ENCODE measurements at regions not wholly inside any gene's neighbourhood (a gene's known extent, or its start where the extent isn't known, plus 50 kb on each side); places are given as distances from the start of the nearest gene placed in this dataset.

DNA sequence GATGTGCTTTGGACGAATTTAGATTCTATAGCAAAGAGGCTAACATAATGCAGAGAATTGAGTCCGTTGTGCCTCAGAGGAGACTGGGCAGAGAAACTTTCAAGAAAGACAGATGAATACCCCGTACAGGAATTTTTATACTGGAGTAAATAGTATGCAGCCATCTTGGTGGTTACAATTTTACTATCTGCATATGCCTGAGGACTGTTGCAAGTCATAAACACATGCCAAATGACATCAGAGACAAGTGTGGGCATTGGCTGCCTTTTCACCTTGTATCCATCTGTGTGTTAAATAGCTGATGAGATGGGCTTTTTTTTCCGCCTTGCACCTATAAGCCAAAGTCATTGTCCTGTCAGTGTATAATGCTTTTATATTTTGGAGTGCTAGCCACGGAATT is 267.5 kb upstream of the SP4 start:
- no peak for DNase-seq

DNA sequence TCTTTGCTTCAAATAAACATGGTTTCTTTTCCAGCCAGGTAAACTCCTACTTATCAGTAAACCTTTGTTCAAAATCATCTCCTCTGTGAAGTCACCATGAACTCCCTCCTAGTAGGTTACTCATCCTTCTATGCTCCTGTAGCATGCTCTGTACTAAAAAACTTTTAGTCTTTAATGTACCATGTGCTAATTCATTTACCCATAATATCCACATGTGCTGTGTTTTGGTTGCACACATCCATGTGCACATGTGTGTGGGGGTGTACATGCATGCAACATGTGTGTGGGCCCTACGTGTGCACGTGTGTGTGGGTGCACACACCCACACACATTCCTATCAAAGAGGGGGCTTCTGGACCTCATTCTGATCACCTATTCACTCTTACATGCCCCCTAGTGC is 259.9 kb upstream of the SP4 start:
- no peak for DNase-seq

DNA sequence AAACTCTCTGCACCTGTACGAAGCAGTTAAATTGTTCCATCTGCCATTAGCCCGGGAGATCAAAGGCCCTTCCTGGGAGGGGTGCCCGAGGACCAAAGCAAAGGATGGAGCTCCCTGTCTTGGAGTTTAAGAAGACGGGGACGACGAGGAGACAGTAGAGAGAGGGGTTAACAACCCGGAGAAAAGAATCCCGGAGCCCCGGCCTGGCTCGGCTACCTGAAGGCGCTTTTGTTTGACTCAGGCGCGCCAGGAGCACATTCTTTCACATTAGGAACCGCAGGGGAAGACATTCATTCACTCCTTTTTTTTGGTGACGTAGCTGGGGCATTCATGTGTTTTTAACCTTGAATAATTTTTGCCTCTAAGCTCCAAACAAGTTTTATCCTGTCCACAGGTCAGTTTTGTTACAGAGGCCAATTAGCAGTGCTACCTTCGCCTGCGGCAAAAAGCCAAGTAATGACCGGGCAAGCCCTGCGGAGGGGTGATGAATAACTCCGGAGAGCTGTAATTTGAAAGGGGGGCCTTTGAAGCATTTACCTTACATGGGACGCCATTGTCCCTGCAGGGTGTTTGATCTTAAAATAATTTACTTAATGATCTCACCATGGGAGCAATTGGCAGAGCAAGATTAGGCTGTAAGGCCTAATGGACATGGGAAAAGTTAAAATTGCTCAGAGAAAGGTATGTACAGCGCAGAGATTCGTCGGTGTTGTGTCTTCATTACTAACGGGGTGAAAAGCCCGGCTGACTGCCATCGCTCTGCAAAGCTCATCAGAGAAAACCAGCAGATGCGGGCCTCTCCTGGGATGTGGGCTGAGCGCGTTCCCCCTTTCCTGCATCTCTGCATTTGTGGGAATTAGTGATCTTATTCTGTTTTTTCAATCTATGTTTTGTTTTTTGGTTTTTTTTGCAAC is 258.0 kb upstream of the SP4 start:
- peak; percentile 74 for DNase-seq

DNA sequence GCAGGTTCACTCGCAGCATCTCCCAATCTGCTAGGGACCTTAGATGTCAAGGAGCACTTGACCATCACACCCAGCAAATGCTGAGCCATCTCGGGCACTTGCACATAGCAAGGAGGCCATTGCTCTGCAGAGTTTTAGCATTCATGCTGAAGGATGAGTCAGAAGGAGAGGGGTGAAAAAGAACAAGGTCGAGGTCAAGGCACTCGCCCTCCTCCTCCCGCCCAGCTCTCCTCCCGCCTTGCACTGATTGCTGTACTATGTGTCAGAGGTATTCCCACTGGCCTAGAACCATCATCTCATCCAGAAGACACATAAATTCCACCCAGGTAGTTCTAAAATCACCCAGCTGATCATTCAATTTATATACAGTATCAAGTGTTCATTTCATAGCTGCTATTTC is 255.1 kb upstream of the SP4 start:
- DNase-seq = no peak

DNA sequence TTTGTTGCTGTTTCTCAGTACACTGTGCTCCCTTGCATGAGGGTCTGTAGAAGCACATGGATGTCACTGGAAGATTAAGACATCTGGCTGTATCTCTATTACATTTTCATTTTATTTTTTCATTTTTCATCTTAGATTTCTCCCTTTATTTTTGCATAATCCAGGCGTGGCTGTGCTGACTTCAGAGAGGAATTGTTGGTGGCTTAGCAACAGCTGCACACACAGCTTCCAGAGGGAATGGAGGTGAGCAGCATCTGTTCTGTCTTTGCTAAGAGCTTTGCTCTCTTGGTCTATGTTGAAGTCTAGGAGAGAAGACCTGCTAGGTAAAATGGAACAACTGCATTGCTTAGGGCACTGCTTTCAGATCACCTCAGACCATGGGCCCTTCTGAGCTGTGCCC is 254.4 kb upstream of the SP4 start:
- DNase-seq = no peak

DNA sequence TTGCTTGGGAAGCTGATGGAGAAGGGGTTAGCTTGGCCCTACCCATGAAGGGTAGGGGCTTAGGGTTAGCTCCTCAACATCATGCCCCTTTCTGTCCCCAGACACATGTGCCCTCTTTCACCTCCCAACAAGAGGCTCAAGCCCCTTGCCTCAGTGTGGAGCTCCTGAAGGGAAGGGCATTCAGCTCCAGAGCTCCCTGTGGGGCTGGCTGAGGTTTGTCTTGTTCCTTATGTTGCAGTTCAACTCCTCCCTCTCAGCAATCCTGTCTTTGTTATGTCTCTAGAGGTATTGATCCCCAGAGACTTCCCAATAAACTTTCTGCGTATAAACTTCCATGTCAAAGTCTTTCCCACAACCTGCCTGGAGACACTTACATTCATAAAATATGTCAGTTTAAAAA is 252.2 kb upstream of the SP4 start:
- no peak for DNase-seq

DNA sequence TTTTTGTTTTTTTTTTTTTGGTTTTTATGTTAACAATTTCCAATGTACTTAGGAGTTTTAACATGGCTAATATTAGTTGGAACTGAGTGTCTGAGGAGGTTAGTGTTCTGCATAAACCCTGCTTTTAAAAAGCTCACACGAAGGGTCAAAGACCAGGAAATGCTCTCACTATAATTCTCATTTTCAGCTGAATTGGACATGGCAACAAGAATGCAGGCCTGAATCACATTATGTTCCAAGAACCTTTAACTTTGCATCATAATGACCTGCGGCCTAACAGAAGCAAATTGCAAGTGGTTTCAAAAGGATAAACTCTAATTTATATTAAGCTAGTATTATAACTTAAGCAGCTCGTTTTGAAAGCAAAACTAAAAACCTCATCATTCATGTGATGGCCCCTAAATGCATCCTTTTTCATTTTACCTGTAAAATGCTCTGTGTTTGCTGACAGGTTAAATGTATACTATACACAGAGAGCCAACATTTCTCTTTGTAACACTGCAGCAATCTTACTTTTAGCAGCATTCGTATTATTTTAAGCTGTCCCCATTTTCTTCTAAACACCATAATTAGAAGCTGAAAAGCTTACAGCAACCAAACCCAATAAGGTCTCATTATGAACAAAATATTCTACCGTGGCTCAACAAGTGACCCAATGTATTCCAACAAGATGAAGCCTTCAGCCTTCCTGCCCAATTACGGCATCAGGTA is 242.8 kb upstream of the SP4 start:
- no peak for DNase-seq

DNA sequence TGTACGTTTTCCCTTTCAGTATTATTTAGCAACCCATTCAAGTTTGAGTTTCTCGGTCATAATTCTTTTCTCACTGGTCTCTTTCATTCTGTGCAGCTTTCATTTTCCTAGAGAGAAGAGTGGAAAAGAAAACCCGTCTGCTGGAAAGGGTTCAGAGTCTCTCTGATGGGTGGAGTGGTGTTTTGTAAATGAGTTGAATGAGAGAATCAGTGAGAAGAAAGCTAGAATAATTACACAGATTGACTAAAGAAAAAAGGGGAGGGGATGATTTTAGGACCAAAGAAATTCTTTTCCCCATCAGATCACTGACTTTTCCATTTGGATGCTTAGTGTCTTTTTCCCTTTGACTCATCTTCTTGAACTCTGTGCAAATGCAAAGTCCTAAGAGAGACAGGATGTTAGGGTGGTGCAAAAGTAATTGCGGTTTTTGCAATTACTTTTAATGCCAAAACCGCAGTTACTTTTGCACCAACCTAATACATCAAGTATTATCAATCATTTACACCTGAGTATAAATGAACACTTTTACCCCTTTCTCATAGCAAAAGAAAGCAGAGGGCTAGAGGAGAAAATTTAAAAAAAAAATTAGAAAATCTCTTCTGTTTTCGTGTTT is 242.1 kb upstream of the SP4 start:
- no peak for DNase-seq

DNA sequence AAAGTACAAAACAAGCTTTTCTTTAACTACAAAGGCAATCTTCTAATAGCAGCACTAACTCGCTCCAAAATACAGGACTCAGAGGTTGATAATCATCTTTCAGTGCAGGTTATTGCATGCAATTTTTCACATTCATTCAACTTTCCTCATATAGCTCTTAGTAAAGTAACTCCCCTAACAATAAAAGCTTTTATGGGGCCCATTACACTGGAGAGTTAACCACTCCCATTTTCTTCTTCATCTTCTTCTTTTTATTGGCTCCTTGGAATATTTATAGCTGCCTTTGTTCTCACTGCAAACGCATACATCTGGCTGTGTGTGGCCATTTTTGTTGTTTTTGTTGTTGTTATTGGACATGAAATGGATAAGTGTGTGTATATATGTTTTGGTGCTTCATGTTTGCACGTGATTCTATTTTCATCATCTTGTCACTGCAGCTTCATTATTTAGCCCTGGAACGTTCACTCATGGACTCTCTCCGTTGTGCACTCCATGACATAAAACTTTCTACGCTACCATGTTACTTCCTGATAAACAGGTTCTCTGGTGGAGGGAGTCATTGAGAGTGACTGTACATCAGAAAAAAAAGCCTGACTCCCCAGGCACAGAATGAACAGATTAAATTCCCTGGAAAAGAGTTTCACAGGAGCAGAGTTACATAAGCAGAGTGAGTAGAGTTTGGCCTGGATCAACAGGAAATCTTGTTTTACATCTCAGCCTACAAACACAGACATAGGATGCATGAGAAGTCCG is 236.4 kb upstream of the SP4 start:
- no peak for DNase-seq

DNA sequence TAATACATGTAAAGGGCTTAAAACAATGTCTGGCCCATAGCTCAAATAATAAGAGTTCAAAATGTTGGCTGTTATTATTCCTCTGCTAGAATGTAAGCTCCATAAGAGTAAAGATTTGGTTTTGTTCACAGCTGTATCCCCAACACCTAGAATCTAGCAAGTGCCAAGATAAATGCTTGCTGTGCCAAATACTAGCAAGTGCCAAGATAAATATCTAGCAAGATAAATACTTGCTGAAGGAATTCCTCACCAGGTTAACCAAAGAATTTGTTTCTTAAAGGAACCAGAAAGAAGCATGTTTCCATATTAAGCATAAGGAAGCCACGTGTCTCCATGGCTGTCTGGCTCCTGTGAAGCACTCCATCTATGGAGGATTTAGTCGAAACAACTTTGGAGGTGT is 235.2 kb upstream of the SP4 start:
- DNase-seq = no peak

DNA sequence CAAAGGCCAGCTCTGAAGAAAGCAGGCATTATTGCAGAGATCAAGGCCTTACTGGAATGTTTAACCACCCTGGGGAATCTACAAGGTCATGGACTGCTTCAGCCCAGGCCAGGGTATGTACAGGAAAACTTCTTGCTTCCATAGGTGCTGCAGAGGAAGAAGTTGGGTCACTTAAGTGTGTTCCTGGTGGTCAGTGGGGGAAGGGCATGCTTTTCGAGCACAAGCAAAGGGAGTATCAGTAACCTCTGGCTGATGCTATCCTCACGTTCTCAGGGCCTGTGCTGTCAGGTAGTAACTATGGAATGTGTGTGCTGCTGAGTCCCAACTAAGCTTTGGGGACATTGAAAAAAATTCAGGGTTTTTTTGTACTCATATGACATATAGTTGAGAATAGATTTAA is 234.0 kb upstream of the SP4 start:
- no peak for DNase-seq

DNA sequence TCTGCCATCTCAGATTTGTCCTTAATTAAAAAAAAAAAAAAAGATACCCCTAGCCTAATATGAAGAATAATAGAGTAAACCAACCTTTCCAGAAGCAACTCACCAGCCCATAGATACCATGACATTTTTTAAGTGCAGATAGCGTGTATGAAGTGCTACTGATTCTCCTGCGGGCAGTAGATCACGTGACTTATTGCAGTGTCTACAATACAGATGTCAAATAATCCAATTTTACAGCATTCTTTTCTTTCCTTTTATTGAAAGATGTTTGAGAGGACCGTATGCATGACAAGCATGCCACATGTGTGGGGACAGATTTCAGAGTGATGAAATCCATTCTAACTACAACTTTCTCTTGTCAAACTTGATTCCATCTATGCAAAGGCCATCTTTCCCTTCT is 232.9 kb upstream of the SP4 start:
- no peak for DNase-seq

DNA sequence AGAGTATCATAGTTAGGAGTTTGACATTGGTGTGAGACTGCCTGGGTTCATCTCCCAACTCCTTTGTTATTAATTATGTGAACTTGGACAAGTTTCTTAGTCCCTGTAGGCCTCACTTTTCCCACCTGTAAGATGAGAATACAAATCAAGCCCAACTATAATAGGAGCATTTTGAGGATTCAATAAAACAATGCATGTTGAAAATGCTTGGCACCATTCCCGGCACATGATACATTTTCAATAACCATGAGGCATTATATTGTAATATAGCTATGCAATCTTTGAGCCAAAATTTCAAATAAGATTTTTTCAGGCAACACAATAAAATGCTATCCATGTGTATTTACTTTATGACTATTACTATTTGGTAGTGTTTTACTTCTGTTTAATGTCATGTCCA is 229.0 kb upstream of the SP4 start:
- DNase-seq = no peak

DNA sequence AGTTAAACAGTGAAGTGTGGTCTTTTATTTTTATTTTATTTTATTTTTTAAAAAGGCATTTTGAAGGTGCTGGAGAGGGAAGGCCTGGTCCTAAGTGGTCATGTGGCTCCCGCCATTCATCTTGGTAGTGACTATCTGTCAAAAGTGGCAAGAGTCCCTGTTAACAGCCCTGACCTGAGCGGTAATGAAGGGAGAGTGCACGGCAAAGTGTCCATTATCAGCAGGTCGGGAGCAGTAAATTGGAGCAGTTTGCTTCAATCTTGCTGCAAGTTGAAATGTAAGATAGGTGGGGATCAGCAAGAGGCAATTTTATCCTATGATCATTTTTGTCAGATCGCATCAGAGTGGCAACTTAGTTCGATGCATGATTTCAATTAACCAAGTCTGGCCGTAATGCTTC is 227.4 kb upstream of the SP4 start:
- DNase-seq = no peak

DNA sequence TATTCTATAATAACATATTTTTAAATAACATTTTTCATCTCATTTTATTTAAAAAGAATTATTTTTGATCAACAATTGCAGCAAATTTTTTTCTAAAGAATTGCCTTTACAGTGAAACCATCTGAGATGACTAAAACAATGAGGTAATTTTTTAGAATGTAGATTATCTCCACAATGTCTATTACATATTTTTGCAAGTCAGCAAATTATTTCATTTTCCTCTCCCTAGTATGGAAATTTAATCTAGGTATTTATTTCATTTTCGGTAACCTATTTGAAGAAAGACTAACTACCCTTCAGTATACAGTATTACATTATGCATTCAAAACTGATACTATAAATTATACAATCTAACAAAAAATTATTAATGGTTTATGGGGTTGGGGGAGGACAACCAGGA is 213.2 kb upstream of the SP4 start:
- no peak for DNase-seq

DNA sequence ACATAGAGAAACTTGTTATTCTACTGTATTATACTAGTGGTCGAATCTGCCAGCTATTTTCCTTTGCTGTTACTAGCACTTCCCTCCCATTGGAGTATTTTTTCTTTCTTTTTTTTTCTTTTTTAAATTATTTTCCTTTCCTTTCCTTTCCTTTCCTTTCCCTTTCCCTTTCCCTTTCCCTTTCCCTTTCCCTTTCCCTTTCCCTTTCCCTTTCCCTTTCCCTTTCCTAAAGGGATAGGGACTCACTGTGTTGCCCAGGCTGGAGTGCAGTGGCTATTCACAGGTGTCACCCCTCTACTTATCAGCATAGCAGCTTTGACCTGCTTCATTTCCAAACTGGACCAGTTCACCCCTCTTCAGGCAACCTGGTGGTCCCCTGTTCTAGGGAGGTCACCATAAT is 212.6 kb upstream of the SP4 start:
- no peak for DNase-seq

DNA sequence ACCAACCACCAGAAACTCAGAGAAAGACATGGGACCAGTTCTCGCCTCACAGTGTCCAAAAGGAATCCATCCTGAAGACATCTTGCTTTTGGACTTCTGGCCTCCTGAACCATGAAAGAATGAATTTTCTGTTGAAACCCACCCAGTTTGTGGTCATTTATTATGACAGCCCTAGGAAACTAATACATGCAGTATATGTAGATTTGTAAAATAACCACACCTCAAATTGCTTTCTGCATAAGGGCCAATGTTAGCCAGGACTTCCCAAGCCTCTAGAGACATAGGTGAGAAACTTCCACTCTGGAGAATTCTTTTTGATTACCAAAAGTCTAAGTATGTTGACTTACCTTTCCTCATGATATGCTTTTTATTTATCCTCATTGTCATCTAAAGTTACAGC is 210.5 kb upstream of the SP4 start:
- DNase-seq = no peak

DNA sequence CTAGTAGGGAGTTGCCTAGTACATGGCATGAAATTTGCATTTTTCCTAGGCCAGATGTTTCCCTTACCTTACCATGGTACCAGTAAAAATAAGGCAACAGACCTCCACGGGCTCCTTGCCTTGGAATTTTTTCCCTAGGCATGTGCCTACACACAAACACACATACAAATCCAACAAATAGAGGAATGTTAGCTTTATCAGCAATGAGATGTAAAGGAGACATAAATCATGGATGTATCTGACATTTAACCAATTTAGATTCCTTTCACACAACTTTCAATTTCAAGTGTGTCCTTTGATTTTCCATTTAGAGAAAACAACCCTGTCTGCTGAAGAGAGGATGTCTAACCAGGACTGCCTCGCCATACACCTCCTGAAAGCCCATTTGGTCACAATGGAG is 209.7 kb upstream of the SP4 start:
- DNase-seq = no peak

DNA sequence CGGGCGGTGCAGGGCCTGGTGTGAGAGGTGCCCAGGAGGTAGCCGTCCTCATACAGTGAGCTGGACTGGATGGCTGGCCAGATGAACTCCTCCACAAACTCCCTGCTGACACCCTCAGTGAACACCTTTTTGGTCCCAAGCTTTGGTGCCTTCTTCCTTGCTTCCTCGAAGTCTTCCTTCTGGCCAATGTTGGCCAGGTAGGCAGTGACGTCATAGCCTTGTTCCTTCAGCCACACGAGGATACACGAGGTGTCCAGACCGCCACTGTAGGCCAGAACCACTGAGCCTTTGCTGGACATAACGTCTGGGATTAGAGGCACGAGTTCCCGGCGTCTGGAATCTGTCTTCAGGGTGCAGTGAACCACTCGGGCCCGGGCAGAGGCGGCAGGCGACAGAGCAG is 206.8 kb upstream of the SP4 start:
- no peak for DNase-seq

DNA sequence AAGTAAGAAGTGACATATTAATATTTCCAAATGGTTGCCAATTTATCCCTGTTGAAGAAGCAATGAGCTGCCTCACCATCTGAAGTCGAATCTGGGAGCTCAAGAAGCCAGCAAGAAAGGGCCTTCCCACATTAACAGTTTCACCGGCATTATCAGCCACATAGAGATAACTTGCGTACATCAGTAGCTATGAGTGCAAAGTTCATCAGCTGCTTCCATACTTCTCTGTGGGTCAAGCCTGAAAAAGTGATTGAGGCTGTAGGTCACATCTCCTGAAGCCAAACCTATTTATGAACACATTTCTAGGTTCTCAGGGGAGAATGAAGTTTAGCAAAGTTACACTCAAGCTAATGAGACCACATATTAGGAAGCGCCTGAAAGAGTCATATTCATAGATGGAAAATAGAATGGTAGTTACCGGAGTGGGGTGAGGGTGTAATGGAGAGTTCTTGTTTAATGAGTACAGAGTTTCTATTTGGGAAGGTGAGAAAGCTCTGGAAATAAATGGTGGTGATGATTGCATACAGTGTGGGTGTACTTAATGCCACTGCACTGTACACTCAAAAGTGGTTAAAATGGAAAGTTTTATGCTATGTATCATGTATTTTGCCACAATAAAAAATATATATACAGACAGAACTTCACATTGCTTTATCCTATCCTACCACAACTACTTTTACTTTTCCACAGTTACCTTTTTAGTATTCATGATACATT is 189.3 kb upstream of the SP4 start:
- DNase-seq = no peak

DNA sequence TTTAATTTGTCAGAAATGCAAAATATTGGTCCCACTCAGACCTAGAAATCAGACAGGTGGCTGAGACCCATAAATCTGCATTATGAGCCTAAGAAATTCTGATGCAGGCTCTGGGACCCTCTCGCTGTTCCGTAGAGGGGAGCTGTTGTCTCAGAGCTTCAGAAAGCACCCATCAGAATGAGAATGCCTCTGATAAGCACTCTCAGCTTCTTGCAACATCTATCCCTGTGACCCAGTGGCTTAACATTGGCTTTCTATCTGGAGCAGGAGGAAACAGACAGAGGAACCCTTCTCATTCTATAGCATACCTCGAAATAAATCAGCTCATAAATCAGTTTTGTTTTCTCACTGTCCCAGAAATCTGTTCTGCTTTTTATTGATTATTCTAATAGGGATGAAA is 184.6 kb upstream of the SP4 start:
- no peak for DNase-seq

DNA sequence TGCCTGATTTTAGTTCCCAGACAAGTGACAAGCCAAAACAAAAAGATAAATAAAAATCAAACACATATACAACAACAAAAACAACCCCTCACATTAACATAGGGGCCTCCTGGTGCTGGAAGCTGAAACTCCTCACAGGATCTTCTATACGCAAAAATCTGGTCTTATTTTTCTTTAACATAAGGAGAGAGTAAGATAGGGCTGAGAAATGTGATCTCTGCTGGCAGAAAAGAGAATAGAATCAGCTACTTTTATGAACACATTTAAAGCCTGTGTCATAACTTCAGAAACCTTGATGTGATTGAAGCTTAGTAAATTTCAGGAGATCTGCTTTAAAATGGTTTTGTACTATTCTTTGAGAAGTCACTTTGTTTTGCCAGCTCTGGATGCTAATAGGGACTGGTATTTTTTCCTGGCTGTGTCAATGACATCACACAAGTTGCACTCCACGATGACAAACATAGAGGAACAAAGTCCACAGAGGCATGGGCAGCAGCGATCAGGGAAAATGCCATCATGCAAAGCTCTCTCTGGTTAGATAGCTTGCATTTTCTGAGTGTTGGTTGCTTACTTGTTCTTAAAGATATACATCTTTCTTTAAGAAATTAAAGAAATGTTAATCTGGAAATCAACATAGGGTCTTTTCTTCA is 176.6 kb upstream of the SP4 start:
- no peak for DNase-seq
